Heart left ventricle (tissue), 16 donors: ENCODE measurements at regions not wholly inside any gene's neighbourhood (a gene's known extent, or its start where the extent isn't known, plus 50 kb on each side); places are given as distances from the start of the nearest gene placed in this dataset.

ENCODE experiments used
- ATAC-seq, 4 donors: fragments of 200-7000 bp; cut with Tn5 transposase; one replicate each; pipeline ENCODE4 v1.9.1; 2020 to 2022; ENCODE audit warnings: moderate library complexity in 4 of 4, mild to moderate bottlenecking in 3 of 4, moderate number of reproducible peaks in 1 of 4
- DNase-seq, 5 donors: peaks; one replicate each; pipeline ENCODE4 v3.0.0-alpha.2; 2020
- H3K27ac ChIP-seq, 12 donors: fragments of 200-600 bp; sonication (generic) in 4 of 12; one replicate each; pipeline versions ENCODE4 v1.5.0 to v1.8.0; 2016 to 2022; ENCODE audit warnings: mild to moderate bottlenecking in 2 of 12
- H3K27me3 ChIP-seq, 9 donors: fragments of 200-600 bp; sonication (generic) in 2 of 9; one replicate each; pipeline versions ENCODE4 v1.5.1 to v1.8.0; 2016 to 2022; ENCODE audit warnings: mild to moderate bottlenecking in 3 of 9
- H3K36me3 ChIP-seq, 9 donors: fragments of 200-600 bp; sonication (generic) in 2 of 9; one replicate each; pipeline versions ENCODE4 v1.5.0 to v1.8.0; 2018 to 2022; ENCODE audit warnings: mild to moderate bottlenecking in 2 of 9
- H3K4me1 ChIP-seq, 12 donors: fragments of 200-600 bp; sonication (generic) in 4 of 12; one replicate each; pipeline versions ENCODE4 v1.5.0 to v1.8.0; 2016 to 2022; ENCODE audit warnings: mild to moderate bottlenecking in 3 of 12
- H3K4me3 ChIP-seq, 12 donors: fragments of 200-600 bp; sonication (generic) in 4 of 12; one replicate each; pipeline versions ENCODE4 v1.5.0 to v1.8.0; 2017 to 2022; ENCODE audit warnings: mild to moderate bottlenecking in 9 of 12, moderate library complexity in 4 of 12
- H3K9me3 ChIP-seq, 12 donors: fragments of 200-600 bp; sonication (generic) in 4 of 12; one replicate each; pipeline versions ENCODE4 v1.5.0 to v1.8.0; 2016 to 2022; ENCODE audit warnings: mild to moderate bottlenecking in 1 of 12
- POLR2A ChIP-seq, 2 donors: fragments of 450-650 bp; IDR thresholded peaks; one replicate each; pipeline ENCODE4 v1.6.1; 2017; ENCODE audit warnings: antibody characterized with exemption in 2 of 2, mild to moderate bottlenecking in 2 of 2, moderate library complexity in 2 of 2
- WGBS, 4 donors: extraction: QIAGEN DNeasy Blood & Tissue Kit in 2 of 4; methylation state at CpG; one replicate each; pipeline versions ENCODE4 v1.1.5 to v1.1.7; 2013 to 2018; 5-methylcytosine and 5-hydroxymethylcytosine counted together
- intact Hi-C, 10 donors: fragments of 100-400 bp; cut with DNase I; formaldehyde crosslinking; loops; one replicate each; pipeline versions ENCODE4 v1.11.1 to v1.14.2; 2022
- TF ChIP-seq, protein P1 (sequence below), 12 donors: fragments of 200-600 bp; sonication (generic) in 4 of 12; IDR thresholded peaks; one replicate each; pipeline versions ENCODE4 v1.5.0 to v1.8.0; 2018 to 2022; ENCODE audit warnings: antibody characterized with exemption in 12 of 12, mild to moderate bottlenecking in 5 of 12
- donor health status: ischemic (EF 13 %, LVEDD 7.1; RV severe dilation, severe dysfunction).
- donor health status: healthy with polysubstance abuse.
- donor health status: DM: no; HTN: yes; CAD: no.
- donor health status: DM: no; HTN: no; CAD: no.
- donor health status: ischemic (EF 25% LVEDD 6.9; RV normal size, moderate dysfunction).
- donor health status: ischemic (EF 25% LVEDD 5.7; RV mildly dilated, moderate dysfunction).
- donor health status: healthy.
- donor health status: DM: yes; HTN: yes; CAD: no.
- donor health status: ischemic (EF 35%, LVEDD 5.7; RV mildly dilated, moderate dysfunction).
- donor health status: nonischemic (EF 11% LVEDD 7.7; RV severe dilation, severe dysfunction).
- donor health status: DM: yes; HTN: yes; CAD: no.
- donor health status: PGD.
- donor health status: ischemic (EF 29% LVEDD 5.4; RV normal size, mild dysfunction).
- donor health status: nonischemic (EF 23%, LVEDD 6.1; RV moderate dilation, normal function).

GRCh38 chr3:127092368-127092767, 100.6 kb upstream of the PRR23E start:
- Histone ChIP-seq H3K9me3 (peaks cover 0 to 11% (median 0%) of the 10 kb centered on the region in 12 donors), H3K36me3 (no peaks in the 10 kb centered on the region), H3K27ac (no peak overlapping the region), H3K4me1 (peaks cover 0 to 9% (median 0%) of the 10 kb centered on the region in 12 donors), H3K4me3 (no peak overlapping the region), H3K27me3 (no peaks in the 10 kb centered on the region)
- no peak for ATAC-seq
- DNase-seq = no peak
- intact Hi-C loops = no loop called here
- WGBS, 4 donors = 85 to 95% (median 93%) methylated on average over 4 of the region's 4 CpGs
- no peak for TF ChIP-seq POLR2A (IDR thresholded peaks at IDR 0.05)
- TF ChIP-seq, protein P1, sequence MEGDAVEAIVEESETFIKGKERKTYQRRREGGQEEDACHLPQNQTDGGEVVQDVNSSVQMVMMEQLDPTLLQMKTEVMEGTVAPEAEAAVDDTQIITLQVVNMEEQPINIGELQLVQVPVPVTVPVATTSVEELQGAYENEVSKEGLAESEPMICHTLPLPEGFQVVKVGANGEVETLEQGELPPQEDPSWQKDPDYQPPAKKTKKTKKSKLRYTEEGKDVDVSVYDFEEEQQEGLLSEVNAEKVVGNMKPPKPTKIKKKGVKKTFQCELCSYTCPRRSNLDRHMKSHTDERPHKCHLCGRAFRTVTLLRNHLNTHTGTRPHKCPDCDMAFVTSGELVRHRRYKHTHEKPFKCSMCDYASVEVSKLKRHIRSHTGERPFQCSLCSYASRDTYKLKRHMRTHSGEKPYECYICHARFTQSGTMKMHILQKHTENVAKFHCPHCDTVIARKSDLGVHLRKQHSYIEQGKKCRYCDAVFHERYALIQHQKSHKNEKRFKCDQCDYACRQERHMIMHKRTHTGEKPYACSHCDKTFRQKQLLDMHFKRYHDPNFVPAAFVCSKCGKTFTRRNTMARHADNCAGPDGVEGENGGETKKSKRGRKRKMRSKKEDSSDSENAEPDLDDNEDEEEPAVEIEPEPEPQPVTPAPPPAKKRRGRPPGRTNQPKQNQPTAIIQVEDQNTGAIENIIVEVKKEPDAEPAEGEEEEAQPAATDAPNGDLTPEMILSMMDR (IDR thresholded peaks at IDR 0.05) = no peak

DNA sequence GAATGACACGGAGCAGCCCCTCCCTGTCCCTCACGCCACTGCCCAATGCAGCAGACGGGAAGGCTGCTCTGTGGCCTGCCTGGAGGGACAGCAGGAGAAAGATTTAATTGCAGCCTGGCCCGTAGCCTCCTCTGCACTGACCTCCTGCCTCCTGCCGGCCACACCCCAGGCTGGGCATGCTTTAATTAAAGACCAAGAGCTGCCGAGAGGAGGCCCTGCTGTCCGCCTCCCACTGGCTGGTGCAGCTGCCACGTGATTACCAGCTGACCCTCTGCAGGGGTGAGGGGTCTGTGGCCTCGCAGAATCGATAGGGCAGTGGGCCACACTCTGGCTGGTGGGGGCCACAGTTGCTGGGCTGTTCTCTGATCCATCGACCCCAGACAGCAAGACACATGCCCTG, 100.2 kb upstream of the PRR23E start:
- DNase-seq = no peak
- peaks cover 0 to 9% (median 0%) of the 10 kb centered on the region in 12 donors for H3K4me1 ChIP-seq
- H3K27me3 ChIP-seq = no peaks in the 10 kb centered on the region
- H3K9me3 ChIP-seq = peaks cover 0 to 11% (median 0%) of the 10 kb centered on the region in 12 donors
- no peak overlapping the region for H3K27ac ChIP-seq
- ATAC-seq = no peak
- no peak overlapping the region for H3K4me3 ChIP-seq
- TF ChIP-seq, protein P1 (IDR thresholded peaks at IDR 0.05) = no peak
- TF ChIP-seq POLR2A (IDR thresholded peaks at IDR 0.05) = no peak
- 50 to 67% (median 55%) methylated on average over 5 to 11 of the region's 11 CpGs for WGBS, 4 donors
- intact Hi-C loops = no loop called here
- H3K36me3 ChIP-seq = no peaks in the 10 kb centered on the region

DNA sequence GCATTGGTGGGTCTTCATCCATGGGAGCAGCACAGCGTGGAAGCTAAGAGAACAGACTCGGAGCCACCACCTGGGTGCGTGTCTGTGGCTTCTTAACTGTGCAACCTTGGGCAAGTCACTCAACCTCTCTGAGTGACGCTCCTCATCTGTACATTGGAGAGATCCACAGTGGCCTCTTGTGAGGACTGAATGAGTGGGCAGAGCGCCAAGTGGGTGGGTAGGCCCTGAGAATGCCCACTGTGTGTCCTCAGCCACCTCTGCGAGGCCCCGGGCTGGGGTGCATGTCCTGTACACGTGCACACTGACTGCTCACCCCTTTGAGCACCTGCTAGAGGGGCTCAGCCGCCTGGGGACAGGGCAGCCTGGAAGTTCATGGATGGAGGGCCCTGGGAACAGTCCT, 99.6 kb upstream of the PRR23E start:
- no peak for DNase-seq
- TF ChIP-seq, protein P1 (IDR thresholded peaks at IDR 0.05) = no peak
- TF ChIP-seq POLR2A (IDR thresholded peaks at IDR 0.05) = no peak
- Histone ChIP-seq H3K9me3 (peaks cover 0 to 11% (median 0%) of the 10 kb centered on the region in 12 donors), H3K27ac (no peak overlapping the region), H3K4me3 (no peak overlapping the region), H3K27me3 (no peaks in the 10 kb centered on the region), H3K36me3 (no peaks in the 10 kb centered on the region), H3K4me1 (peaks cover 0 to 9% (median 0%) of the 10 kb centered on the region in 12 donors)
- intact Hi-C loops = no loop called here
- WGBS, 4 donors = 82 to 85% (median 83%) methylated on average over 8 to 9 of the region's 9 CpGs
- ATAC-seq = no peak

GRCh38 chr3:127095774-127096173, 97.2 kb upstream of the PRR23E start:
- Histone ChIP-seq H3K4me1 (peaks cover 0 to 1% (median 0%) of the 10 kb centered on the region in 12 donors), H3K36me3 (no peaks in the 10 kb centered on the region), H3K4me3 (no peak overlapping the region), H3K9me3 (peaks cover 0 to 11% (median 0%) of the 10 kb centered on the region in 12 donors), H3K27ac (no peak overlapping the region), H3K27me3 (no peaks in the 10 kb centered on the region)
- DNase-seq = no peak
- TF ChIP-seq, protein P1 (IDR thresholded peaks at IDR 0.05) = no peak
- TF ChIP-seq POLR2A (IDR thresholded peaks at IDR 0.05) = no peak
- WGBS, 4 donors = 71 to 82% (median 74%) methylated on average over 4 of the region's 4 CpGs
- no peak for ATAC-seq
- intact Hi-C loops = no loop called here
